GM18951 (cell line): ENCODE measurements at regions not wholly inside any gene's neighbourhood (a gene's known extent, or its start where the extent isn't known, plus 50 kb on each side); places are given as distances from the start of the nearest gene placed in this dataset.
"Not testable (repeated sequence)": the region's sequence is repeated elsewhere in the genome, so short reads cannot be mapped to it uniquely, and the experiment has no call there.

ENCODE experiments used
- POLR2A ChIP-seq: IDR thresholded peaks from 4 replicates; pipeline ENCODE4 v1.6.1; 2011; ENCODE audit warnings: mild to moderate bottlenecking; ENCODE audit not compliant: insufficient read length, insufficient read depth; ENCODE audit errors: extremely low read depth
- in situ Hi-C: fragments of 300-500 bp; cut with MboI; formaldehyde crosslinking; loops from one replicate; pipeline ENCODE4 v1.12.0; 2022; ENCODE audit warnings: low sequenced_read_pairs, mixed read lengths, inconsistent platforms; ENCODE audit not compliant: unreplicated experiment

DNA sequence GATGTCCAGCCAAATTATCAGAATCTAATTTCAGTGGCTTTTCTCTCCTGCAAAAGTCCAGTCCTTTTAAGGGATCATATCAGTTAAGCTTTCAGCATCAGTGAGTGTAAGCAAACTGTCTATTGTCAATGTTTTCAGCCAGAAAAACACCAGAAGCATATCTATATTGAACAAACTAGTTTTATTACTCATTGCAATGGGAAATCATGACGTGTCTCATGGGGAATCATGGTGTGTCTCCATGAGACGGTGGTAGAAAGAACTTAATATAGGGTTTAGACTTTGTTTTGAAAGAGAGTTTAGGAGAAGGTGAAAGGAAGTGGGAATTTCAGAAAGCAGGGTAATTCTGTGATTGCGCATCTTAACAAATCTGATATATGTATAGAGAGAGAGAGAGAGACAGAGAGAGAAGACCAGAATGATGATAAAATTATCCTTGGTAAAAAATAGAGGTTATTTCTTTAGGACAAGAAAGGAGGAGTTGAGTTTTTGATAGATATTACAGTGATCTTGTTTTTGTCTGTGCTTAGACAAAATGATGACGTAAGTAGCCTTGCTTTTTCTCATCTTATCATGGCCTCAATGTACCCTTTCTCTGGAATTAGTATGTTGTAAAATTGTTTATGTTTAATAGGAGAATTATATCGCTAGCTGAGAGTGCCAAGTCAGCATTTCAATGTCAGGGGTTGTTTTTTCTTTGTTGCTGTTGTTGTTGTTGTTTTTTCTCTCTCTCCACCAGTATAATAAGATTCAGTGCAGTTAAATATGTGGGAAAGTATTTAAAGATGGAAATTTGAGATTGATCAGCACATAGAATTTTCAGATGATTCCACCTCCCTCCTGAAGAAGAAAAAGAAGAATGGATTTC lies 129.9 kb upstream of the OSTN start:
- TF ChIP-seq POLR2A: no peak
- in situ Hi-C loops: no loop called here

GRCh38 chr3:191066669-191067068 lies 132.4 kb upstream of the OSTN start:
- in situ Hi-C loops: no loop called here

DNA sequence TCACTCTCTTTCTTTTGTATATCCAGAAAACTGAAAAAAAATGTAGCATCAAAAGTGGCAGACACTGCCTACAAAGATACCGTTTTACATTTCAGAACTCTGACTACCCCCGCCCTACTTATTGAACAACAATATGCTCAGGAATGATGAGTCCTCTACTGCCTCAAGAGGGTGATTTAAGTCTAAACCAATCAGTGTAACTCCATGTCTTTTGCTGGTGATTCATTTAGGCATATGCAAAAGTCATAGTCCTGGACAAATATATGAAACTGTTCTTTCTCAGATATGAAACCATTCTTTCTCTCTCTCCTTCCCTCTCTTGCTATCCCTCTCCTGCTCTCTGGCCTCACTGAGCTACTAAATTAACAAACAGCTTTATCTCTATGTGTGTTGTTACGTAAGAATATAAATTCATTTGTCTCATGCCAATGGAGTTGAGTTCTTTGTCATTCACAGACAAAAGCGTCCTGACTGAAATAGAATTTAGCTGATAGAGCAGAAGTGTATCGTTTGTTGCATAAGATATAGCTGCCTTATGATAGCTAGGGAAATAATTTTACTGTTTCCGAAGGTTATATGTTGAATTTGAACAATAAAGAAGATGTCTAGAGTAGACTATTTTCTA lies 133.7 kb upstream of the OSTN start:
- in situ Hi-C loops: no loop called here
- no peak for TF ChIP-seq POLR2A

More at GRCh38 chr3:191066669-191067068, 132.4 kb upstream of the OSTN start:
- no peak for TF ChIP-seq POLR2A

DNA sequence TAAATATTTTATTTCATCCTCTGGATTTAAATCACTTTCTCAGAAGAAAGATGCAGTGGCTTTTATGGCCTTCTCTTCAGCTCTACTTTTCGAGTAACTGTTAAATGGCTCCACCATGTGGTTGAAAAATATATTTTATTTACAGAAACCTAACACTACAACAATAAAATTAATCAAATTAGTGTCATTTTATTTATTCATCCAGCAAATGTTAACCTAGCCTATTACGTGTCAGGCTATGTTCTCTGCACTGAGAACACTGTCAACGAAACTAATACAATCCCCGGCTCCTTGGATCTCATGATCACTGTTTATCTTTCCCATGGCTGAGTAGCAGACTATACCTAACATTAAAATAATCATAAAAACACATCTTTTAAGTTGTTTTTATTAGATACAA lies 148.0 kb upstream of the OSTN start:
- in situ Hi-C loops: no loop called here

GRCh38 chr3:191047930-191048329 lies 151.1 kb upstream of the OSTN start:
- no peak for TF ChIP-seq POLR2A

More for the DNA sequence above, 148.0 kb upstream of the OSTN start:
- TF ChIP-seq POLR2A: no peak

DNA sequence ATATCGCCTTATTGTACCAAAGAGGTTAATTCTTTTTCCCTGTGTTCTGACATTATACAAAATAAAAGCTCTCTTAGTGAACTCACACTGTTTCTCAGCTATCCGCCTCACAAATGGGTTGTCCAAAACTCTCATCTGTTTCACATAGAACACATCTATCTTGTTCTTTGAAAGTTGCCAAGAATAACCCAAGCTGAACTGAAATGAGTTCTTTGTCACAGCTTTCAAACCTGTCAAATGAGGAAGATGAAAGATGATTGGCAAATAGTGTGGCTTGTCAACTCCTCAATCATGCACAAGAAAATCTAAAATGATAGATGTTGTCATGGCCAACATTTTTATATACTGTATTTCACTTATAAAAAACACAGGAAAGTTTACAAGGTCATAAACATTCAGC lies 168.1 kb upstream of the OSTN start:
- in situ Hi-C loops: no loop called here
- no peak for TF ChIP-seq POLR2A

More at GRCh38 chr3:191047930-191048329, 151.1 kb upstream of the OSTN start:
- in situ Hi-C loops: no loop called here

DNA sequence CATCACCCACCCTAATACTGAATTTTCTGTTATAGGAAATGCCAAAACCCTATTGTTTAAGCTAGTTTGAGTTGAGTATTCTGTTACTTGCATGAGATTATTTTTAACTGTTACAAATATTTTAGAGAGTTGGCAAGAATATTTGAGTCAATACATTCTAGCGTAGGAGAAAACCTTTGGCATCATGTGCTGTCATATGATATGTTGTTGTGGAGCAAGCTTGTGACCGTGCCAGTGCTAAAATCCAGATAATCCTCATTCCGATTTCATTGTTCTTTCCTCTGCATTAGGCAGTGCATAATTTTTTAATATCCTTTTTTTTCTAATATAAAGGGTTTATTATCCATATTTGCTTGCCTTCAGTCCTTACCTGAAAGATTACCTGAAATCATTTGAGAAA lies 168.0 kb upstream of the GMNC start:
- in situ Hi-C loops: no loop called here
- TF ChIP-seq POLR2A: no peak

- no peak for TF ChIP-seq POLR2A
- in situ Hi-C loops: no loop called here
These were observed 164.3 kb upstream of the GMNC start for GRCh38 chr3:191026746-191027145.

DNA sequence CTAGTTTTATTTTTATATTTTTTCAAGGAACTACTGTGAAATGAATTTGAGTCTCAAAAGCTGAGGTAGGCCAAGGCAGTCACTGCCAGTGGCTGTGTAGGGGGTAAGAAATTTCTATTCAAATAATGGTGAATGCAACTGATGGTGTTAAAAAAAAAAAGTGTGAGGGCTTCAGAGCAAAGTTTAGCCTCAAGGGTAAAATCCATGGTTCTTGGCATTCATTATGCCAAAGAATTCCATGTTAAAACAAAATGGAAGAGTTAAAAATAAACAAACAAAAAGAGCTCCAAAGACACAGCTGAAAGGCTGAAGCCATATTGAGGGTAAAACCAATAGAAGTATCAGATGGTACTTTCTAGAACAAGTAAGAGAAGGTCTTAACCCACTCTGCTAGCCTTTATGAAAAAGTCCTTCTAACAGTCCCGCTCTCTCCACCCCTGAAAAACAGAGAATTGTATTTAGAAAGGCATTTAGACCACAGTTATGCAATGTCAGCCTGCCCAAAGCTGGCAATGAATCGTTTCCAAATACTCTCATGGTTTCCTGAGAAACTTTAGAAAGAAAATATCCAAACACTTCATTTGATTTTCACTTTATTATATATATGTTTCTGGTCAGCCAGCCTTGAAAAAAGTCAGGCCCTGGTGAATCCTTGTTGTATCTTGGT lies 158.4 kb upstream of the GMNC start:
- in situ Hi-C loops: no loop called here
- TF ChIP-seq POLR2A: no peak

GRCh38 chr3:191019855-191020254 lies 157.4 kb upstream of the GMNC start:
- in situ Hi-C loops: no loop called here
- no peak for TF ChIP-seq POLR2A

- in situ Hi-C loops: not testable (repeated sequence)
These were observed 153.5 kb upstream of the GMNC start for GRCh38 chr3:191015960-191016359.

DNA sequence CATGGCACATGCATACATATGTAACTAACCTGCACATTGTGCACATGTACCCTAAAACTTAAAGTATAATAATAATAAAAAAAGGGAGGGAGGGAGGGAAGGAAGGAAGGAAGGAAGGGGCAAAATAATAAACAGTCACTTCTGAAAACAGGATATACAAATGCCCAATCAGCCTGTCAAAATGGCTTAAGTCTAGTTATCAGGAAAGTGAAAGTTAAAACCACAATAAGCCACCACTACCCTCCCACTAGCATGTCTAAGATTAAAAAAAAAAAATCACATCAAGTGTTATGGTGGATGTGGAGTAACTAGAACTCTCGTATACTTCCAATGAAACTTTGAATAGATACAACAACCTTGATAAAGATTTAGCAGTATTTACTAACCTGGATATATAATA lies 145.6 kb upstream of the GMNC start:
- TF ChIP-seq POLR2A: no peak
- in situ Hi-C loops: no loop called here

GRCh38 chr3:191005790-191006189 lies 143.3 kb upstream of the GMNC start:
- TF ChIP-seq POLR2A: no peak

DNA sequence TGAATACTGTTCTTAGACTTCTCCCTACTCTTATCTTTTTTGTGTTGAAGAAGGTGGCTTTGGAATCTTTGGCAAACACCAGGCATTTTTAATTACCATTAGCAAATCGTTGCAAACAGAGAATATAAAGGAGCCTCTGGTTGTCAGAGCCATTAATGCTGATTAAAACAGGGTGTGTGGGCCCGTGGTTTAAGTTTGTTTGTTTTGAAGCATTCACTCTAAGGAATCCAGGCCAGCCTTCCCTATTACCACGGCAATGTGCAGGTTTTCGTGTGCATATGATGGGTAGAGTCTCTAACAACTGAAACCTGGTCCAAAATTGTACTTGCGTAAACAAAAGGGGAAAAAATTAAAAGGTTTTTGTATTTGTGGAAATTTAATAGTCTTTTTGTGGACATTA lies 141.2 kb upstream of the GMNC start:
- in situ Hi-C loops: no loop called here
- TF ChIP-seq POLR2A: no peak

More at GRCh38 chr3:191005790-191006189, 143.3 kb upstream of the GMNC start:
- in situ Hi-C loops: no loop called here
